Amniotic stem cell (primary cell): ENCODE measurements at regions not wholly inside any gene's neighbourhood (a gene's known extent, or its start where the extent isn't known, plus 50 kb on each side); places are given as distances from the start of the nearest gene placed in this dataset.
"Not testable (repeated sequence)": the region's sequence is repeated elsewhere in the genome, so short reads cannot be mapped to it uniquely, and the experiment has no call there.

Experiments
- DNase-seq: peaks from one replicate; lab custom pipeline; 2025; lab: John Stamatoyannopoulos, UW

DNA sequence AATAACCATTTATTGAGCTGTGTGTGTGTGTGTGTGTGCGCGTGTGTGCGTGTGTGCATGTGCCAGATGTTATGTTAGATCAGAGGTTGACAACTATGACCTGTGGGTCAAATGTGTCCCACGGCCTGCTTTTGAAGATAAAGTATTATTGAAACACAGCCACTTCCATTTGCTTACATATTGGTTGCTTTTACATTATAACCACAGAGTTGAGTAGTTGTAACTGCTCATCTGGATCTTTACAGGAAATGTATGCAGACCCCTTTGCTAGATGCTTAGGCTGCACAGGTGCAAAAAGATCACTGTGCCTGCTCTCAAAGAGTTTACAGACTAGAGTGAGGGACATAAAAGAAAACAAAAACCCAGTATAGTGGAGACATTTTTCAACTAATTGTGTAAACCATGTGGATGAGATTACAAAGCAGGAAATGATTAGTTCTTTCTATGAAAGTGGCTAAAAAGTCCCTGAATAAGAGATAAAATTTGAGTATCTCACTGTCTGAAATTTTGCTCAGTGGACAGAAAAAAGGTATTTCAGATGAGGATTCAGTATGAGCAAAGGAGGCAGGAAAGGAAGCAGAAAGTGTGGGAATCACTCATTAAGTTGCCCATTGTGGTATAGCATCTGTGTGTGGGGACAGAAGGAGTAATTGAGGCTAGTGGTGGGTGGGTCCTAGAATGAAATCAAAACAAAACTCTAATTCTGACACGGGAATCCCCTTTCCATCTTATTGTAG, 188.4 kb downstream of the PAH start:
- no peak for DNase-seq

DNA sequence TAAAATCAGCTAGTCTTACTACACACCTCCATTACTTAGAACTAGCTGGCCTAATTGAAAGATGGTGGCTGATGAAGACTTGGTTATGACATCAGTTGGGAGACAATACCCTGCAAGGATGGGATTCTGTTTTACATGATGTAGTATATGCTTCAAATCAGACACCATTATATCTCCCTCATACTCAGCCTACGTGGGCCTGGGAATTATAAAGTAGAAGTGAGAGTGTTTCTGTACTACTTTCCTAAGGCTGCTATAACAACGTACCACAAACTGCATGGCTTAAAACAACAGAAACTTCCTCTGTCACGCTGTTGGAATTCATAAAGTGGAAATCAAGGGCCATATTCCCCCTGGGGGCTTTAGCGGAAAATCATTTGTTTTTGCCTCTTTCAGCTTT, 190.4 kb downstream of the PAH start:
- no peak for DNase-seq

DNA sequence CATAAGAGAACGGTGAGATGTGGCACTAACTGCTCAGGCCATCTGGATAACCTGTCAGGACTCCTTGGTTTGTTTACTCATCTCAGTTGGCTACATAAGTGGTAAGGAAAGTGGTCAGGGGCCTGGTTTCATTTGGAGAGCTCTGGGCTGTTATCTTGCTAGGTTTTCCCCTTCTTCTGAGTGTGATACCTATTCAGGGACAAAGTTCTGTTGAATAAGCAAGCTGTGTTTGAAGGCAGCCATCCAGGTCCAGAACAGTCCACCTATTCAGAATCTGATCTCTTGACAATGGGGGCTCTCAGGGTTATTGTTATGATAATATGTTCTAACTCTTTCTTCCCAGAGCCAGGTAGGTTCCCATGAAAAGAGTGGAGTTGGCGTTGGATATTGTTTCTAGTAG, 194.9 kb downstream of the PAH start:
- DNase-seq: no peak

DNA sequence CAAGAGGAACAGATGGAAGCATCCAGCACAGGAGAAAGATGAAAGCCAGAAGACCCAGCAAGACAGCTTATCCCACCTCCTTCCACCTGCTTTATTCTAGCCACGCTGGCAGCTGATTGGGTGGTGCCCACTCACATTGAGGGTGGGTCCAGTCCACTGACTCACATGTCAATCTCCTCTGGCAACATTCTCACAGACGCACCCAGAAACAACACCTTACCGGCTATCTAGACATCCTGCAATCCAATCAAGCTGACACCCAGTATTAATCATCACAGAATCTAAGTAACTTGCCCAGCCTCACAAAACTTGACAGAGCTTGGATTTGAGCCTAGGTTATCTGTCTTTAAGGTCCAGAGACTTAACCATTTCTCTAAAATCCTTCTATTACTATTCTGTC, 208.9 kb downstream of the PAH start:
- DNase-seq: no peak

DNA sequence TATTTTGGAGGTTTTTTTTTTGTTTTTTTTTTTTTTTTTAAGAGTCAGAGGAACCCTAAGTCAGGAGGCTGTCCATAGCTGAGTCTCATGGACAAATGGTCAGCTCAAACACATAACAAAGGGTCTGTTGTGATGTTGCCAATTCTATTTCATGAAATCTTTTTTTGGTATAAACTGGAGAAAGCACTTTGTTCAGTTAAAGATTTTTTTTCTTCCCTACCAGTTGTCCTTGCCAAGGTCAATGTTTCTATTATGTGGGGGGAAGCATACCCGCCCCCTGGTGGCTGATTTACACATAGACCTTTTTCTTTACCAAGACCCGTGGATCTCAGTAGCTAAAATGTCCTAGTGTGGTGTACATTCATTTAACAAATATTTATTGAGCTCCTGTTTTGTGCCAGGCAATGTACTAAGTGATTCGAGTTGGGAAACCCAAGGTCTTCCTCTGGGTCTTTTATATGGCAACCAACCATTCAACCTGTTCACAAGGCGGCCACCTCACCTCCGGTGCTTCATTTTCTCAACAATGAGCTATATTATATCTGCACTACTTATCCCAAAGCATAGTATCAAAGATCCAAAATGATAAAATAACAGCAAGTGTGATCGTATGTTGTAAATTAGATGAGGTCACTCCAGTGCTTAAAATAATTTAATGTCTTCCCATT, 214.5 kb downstream of the PAH start:
- no peak for DNase-seq

DNA sequence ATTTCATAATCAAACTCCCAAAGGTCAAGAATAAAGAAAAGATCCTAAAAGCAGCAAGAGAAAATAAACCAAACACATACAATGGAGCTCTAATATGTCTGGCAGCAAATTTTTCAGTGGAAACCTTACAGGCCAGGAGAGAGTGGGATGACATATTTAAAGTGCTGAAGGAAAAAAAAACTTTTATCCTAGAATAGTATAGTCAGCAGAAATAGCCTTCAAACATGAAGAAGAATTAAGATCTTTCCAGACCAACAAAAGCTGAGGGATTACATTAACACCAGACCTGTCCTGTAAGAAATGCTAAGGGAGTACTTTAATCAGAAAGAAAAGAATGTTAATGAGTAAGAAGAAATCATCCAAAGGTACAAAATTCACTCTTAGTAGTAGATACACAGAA, 215.7 kb upstream of the IGF1 start:
- DNase-seq: no peak

DNA sequence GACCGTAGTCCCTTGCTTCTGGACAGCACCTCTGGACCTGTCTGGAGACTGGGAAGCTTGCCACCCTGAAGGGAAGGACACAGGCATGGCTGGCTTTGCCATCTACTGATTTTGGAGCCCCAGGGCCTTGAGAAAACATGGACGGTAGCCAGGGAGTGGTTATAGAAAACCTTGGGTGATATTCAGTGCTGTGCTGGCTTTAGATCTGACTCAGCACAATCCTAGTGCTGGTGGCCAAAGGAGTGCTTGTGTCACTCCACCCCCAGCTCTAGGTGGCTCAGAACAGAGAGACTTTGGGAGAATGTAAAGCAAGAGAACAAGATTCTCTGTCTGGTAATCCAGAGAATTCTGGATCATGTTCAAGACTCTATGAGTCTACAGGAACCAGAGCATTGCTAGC, 214.5 kb upstream of the IGF1 start:
- no peak for DNase-seq

DNA sequence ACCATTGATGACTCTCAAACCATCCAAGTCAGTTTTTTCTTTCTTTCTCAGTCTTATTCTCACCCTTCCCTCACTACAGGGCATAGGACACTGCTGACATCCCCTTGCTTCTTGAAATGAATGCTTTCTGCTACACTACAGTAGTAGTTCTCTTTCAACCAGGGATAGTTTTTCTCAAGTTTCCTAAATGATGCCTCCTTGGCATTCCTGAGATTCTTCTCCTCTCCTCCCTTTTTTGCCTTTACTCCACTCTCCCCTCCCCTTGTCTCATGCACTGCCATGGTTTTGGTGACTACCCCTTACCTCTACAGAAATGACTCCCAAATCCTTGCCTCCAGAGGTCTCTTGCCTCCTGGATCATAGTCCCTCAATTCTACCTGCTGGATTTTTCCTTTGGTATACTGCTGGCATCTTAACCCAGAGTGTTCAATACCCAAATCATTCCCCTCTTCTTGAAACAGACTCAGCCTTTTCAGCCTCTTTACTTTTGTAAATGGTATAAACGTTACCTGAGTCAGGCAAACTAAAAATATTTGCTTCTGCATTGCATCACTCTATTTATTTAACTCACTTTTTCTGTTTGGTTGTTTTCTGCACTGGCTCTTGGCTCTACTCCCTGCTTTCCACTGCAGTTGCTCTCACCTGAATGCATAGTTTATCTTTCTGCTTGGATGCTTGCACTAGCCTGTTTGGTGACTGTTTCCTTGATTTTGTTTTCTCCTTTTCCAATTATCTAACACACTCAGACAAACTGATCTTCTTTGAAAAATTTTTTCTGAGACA, 211.6 kb upstream of the IGF1 start:
- no peak for DNase-seq

DNA sequence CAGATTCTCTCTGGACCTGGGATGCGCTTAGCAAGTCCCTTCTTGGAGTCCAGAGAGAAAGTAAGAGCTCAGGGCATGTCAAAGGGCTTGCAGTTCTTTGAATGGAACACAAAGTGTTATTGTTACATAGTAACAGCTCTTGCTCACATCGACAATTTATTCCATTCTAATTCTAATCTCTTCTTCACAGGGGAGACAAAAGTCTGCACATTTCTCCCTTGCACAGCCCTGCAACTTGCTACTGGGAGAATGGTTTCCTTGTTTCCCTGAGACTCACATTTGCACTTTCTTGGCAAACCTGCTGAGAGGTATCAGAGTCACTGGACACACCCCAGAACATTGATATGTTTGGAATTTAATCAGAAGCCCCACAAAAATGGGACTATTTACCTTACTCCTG, 209.9 kb upstream of the IGF1 start:
- DNase-seq: no peak

DNA sequence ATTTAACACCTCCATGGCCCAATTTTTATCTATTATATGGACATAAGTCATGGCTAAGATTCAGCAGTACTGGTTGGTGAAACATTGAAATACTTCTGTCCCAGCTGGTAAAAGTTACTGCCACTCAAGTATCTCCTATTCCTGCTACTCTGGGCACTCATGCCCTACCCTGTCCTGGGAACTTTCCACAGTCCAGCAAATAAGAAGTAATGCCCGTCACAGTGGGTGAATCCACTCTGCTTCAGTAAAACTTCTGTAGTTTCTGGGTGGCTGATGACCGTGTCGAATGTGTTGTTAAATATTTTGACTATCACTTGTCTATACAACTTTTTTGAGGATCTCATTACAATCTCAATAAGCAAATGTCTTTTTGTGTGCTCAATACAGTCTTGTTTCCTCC, 209.3 kb upstream of the IGF1 start:
- no peak for DNase-seq

DNA sequence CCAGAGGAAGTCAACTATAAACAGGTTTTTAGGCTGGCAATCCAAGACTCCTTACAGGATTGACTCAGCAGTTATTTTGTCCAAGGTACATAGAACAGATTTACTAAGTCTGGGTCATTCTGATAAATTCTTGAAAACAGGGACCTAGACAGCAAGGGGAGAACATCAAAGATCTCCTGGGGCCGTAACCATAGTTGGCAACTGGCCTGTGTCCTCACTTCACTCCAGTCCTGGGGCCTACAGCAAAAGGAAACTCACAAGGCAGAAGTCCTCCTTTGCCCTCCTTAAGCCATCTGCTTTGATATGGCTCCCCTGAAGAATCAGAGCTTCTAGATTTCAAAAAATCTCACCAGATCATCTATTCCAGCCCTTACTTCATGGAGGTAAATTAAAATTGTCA, 207.2 kb upstream of the IGF1 start:
- no peak for DNase-seq

DNA sequence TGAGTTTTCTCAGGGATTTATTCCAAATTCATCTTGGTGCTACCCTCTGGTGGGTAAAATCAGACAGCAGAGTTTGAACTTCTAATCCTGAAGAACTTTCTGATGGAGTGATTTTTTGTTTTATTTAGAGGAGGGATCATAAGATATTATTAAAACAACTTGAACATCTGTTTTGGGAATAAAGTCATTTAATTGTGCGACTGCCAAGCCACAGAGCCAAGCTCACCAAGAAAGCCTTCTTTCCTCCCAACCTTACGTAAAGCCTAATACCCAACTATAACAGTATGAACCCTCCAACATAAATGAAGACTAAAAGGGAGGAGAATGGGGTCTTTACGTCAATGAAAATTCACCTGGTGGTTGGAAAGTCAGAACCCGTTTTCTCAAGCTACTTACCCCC, 205.5 kb upstream of the IGF1 start:
- DNase-seq: no peak

DNA sequence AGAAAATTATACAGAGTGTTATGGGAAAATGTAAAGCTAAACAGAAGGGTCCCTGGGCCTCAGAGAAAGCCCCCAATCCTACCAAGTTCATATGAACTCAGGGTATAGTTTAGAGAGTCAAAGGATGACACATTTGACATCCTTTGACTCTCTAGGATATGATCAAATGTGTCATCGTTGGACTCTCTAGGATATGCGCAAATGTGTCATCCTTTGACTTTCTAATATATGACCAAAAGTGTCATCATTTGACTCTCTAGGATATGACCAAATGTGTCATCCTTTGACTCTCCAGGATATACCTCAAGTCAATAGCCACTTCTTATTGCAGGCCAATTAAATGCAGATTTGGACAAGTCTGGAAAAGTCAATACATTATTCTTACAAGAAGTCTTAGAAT, 204.8 kb upstream of the IGF1 start:
- no peak for DNase-seq

DNA sequence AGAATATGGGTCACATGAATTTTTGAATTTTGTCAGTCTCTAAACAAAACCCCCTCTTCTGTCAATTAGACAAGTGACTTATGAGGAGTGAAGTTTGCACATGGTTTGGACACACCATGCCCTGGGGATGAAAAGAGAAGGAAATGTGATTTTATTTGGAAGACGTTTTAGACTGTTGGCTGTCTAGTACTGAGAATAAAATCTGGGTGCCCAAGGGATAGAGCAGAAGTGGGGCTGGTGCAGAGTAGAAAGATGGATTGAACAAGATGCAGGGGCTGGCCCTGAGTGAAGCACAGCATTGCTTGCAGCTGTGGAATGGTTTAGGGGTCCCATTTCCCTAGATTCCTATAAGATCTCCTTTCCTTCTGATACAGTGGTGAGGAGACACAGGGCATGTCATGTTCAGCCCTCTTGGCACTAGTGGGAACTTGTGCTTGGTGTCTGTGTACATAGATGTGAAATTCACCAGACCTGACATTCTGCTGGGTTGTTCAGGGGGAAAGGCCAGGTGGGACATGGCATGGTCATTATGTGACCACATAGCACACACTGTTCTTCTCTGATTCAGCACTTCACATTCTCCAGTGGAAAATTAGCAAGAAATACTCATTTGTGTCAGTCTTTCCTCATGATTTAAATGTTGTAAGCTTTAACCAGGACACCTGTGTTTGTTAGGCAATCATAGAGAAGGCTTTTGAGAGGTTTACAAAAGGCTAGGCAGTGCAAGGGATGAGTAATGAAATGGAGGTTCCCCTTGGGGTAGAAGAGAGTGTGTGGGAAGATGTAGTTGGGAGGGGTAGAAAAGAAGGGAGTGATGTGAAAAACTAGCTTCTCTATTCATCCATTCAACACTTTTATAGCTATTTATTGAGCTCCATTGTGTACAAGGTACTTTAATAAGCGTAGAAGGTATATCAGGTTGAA, 202.3 kb upstream of the IGF1 start:
- DNase-seq: no peak

DNA sequence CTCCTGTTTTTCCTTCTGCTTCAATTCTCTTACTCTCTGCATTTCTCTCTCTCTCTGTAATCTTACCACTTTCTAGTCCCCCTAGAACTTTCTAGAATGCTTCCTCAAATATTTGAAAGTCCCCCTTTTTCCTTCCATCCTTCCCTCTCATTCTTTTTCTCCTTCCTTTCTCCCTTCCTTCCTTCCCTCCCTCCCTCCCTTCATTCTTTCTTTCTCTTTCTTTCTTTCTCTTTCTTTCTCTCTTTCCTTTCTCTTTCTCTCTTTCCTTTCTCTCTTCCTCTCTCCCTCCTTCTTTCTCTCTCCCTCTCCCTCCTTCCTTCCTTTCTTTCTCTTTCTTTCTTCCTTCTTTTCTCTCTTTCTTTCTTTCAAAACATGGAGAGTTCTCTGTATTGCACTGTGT, 201.4 kb upstream of the IGF1 start:
- no peak for DNase-seq

DNA sequence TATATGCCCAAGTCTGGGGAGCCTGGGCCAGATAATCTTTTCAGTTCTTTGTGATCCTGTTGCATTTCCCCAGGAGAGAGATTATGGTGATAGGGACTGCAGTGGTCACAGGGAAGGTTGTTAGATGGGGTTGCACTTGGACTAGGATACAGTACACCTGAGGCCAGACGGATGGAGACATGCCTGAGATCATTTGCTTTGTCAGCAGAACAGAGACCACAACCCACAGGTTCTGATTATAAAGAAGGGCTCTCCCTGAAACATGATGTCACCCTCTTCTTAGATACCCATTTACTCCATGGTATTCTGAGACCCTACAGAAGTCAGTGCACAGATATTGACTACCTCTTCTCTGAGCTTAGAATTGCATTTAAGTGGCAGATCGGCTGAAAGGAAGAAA, 200.9 kb upstream of the IGF1 start:
- DNase-seq: no peak

DNA sequence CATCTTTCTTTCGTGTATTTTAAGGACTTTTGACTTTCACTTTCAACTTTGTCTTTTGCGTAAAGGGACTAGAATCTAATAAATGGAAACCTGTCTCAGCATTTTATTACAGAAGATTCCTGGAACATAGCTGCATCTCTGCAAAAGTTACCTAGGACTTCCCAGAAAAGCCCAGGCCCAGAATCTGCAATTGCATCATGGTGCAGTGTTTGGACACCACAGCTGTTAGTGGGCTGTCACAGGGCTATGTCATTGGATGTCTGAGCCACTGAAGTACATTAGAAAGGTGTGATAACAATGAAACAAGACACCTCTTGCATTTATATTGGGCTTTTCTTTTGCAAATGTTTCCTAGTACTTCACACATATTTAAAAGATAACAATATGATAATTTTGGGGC, 199.9 kb upstream of the IGF1 start:
- DNase-seq: no peak

DNA sequence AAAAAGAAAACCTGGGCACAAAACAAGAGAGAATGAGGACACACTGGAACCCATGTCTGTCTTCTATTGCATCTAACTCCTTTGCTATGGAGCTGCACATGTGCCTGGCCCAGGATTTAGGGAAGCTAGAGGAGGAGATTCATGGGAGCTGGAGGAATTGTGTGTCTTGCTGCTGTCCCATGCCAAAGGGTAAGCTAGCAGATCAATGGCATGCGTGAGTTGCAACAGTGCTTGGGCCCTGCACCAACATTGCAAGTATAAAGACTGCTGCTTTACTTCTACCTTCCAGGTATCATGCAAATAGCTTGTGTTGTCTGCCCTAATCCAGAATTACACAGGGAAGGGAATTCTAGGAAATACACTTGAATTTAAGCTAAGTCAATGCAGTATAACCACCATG, 196.4 kb upstream of the IGF1 start:
- no peak for DNase-seq

DNA sequence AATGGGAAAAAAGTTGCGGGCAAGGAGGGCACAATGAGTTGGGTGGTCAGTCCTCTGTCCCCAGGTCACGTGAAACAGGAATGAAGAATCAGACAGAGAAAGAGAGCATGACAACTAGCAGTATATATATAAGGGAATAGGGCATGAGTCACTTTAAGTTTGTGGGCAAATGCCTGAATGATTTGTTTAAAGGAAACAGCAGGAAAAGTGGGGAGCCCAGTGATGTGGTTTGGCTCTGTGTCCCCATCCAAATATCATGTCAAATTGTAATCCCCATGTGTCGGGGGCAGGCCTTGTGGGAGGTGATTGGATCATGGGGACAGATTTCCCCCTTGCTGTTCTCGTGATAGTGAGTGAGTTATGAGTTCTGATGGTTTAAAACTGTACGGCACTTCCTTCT, 195.3 kb upstream of the IGF1 start:
- no peak for DNase-seq

DNA sequence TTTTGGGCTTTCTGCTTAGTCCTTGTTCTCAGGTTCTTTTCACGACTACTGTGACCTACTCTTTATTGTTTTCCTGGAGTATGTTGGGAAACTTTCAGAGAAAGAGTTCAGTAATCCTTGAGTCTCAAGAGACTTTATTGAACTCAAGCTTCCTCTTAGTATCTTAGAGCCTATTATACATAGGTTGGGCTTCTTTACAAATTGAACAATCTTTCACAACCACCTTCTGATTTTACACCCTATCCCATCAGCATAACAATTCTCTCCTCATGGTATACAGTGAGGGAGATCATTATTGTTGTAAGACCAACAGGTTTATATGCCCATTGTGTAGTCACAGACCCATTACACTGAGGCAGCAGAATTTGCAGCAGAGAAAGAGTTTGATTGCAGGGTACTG, 193.2 kb upstream of the IGF1 start:
- DNase-seq: no peak

DNA sequence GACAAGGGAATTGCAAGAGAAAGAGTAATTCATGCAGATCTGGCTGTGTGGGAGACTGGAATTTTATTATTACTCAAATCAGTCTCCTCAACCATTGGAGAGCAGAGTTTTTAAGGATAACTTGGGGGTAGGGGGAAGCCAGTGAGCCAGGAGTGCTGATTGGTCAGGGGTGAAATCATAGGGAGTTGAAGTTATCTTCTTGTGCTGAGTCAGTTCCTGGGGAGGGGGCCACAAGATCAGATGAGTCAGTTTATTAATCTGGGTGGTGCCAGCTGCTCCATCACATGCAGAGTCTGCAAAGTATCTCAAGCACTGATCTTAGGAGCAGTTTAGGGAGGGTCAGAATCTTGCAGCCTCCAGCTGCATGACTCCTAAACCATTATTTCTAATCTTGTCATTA, 191.8 kb upstream of the IGF1 start:
- DNase-seq: not testable (repeated sequence)

DNA sequence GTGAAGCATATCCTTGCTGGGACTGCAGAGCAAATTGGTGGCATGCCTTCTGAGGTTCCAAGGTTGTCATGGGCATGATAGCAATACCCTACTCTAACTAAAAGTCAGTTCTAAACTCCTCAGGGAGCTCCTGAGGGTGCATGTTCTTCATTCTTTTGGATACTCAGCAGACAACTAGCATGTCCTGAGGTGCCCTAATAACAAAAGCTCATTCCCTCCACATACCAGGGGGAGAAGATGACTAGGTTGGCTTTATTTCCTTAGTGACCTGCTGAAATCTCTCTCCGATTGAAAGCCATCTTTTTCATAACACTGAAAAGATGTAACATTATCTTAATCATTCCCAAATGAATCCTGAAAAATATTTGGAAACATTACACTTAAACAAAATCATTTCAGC, 188.7 kb upstream of the IGF1 start:
- no peak for DNase-seq
